ENCODE measurements at regions not wholly inside any gene's neighbourhood (a gene's known extent, or its start where the extent isn't known, plus 50 kb on each side); places are given as distances from the start of the nearest gene placed in this dataset.

DNA sequence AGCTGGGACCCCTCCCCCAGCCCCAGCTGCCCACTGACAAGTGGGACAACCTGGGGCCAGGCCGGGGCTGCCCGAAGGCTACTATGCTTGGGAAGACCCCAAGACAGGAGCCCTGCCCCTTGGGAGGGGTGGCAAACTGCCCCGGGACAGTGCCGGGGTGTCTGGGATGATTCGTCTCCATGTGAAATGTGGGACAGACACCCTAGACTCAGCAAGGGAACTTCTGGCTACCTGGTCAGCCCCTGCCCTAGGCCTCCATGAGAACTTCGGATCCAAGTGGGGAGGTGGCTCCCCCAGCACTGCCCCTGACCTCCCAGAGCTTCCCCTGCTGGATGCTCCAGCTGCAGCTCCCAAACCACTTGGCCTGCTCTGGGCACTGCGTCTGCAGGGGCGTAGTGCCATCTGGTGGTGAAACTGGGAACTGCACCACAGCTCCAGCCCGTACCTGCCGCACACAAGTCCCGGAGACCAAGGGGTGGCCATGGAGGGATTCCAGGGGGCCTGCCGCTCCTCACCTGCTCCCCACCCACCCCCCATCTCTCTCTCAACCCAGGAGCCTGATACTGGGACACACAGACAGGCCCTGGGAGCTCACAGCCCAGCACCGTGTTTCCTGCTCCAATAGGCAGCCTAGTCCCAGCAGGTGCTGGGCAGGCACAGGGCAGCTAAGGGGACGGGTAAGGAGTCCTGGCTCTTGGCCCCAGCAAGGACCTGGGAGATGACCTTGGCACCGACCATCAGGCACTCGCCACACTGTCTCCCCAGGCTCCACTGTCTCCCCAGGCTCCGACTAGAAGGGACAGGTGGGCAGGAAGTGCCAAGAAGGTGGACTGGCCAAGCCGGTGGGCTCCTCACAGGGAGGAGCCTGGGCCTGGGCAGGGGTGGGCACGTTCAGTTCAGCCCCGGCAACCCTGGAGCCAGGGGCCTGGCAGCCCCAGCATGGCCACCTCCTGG, 194.1 kb downstream of the IGLL1 start:
- TF ChIP-seq ZNF3 (CRISPR knock-in tag; IDR thresholded peaks at IDR 0.05) = no peak
- TF ChIP-seq, protein P1, sequence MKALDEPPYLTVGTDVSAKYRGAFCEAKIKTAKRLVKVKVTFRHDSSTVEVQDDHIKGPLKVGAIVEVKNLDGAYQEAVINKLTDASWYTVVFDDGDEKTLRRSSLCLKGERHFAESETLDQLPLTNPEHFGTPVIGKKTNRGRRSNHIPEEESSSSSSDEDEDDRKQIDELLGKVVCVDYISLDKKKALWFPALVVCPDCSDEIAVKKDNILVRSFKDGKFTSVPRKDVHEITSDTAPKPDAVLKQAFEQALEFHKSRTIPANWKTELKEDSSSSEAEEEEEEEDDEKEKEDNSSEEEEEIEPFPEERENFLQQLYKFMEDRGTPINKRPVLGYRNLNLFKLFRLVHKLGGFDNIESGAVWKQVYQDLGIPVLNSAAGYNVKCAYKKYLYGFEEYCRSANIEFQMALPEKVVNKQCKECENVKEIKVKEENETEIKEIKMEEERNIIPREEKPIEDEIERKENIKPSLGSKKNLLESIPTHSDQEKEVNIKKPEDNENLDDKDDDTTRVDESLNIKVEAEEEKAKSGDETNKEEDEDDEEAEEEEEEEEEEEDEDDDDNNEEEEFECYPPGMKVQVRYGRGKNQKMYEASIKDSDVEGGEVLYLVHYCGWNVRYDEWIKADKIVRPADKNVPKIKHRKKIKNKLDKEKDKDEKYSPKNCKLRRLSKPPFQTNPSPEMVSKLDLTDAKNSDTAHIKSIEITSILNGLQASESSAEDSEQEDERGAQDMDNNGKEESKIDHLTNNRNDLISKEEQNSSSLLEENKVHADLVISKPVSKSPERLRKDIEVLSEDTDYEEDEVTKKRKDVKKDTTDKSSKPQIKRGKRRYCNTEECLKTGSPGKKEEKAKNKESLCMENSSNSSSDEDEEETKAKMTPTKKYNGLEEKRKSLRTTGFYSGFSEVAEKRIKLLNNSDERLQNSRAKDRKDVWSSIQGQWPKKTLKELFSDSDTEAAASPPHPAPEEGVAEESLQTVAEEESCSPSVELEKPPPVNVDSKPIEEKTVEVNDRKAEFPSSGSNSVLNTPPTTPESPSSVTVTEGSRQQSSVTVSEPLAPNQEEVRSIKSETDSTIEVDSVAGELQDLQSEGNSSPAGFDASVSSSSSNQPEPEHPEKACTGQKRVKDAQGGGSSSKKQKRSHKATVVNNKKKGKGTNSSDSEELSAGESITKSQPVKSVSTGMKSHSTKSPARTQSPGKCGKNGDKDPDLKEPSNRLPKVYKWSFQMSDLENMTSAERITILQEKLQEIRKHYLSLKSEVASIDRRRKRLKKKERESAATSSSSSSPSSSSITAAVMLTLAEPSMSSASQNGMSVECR (CRISPR knock-in tag; IDR thresholded peaks at IDR 0.05) = no peak
- TF ChIP-seq ZZZ3 (IDR thresholded peaks at IDR 0.05) = no peak
- no peak for TF ChIP-seq DNMT1 (IDR thresholded peaks at IDR 0.05)
- no peak for TF ChIP-seq NFATC3 (IDR thresholded peaks at IDR 0.05)
- TF ChIP-seq, protein P2, sequence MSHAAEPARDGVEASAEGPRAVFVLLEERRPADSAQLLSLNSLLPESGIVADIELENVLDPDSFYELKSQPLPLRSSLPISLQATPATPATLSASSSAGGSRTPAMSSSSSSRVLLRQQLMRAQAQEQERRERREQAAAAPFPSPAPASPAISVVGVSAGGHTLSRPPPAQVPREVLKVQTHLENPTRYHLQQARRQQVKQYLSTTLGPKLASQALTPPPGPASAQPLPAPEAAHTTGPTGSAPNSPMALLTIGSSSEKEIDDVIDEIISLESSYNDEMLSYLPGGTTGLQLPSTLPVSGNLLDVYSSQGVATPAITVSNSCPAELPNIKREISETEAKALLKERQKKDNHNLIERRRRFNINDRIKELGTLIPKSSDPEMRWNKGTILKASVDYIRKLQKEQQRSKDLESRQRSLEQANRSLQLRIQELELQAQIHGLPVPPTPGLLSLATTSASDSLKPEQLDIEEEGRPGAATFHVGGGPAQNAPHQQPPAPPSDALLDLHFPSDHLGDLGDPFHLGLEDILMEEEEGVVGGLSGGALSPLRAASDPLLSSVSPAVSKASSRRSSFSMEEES (CRISPR knock-in tag; IDR thresholded peaks at IDR 0.05) = no peak

All from K562 (cell line).